ENCODE measurements at regions not wholly inside any gene's neighbourhood (a gene's known extent, or its start where the extent isn't known, plus 50 kb on each side); places are given as distances from the start of the nearest gene placed in this dataset.

DNA sequence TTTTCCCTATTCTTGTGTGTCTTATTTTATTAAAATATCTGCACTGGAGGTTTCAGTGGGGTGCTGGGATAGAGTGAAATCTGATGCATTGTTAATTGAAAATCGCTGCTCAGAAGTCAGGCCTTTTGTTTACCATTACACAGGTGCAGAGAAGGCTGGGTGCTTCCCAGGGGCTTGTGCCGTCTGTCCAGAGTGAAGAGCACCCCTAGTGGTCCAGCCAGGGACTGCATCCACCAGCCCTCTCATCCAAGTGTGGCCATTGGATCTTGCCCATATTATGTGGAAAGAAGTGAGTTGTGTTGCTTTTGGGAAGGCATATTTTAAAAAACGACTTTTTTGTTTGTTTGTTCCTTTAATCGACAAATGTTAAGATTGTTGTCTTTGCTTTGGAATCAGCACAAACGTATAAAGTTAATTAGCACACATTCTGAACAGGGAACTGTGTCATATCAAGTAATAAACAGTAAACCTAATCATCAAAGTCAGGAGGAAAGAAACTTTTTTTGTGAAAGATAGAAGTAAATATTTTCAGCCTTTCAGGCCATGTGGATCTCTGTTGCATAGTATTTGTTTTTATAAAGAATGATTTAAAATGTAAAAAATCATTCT lies 315.6 kb downstream of the MTRR start (continued):
- TF ChIP-seq, protein P1, sequence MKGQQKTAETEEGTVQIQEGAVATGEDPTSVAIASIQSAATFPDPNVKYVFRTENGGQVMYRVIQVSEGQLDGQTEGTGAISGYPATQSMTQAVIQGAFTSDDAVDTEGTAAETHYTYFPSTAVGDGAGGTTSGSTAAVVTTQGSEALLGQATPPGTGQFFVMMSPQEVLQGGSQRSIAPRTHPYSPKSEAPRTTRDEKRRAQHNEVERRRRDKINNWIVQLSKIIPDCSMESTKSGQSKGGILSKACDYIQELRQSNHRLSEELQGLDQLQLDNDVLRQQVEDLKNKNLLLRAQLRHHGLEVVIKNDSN (IDR thresholded peaks at IDR 0.05; ENCODE audit: borderline replicate concordance, extremely low read length, insufficient read depth, low read depth, low read length), result no peak
- TF ChIP-seq IKZF2 (IDR thresholded peaks at IDR 0.05) (no peak), ZBED1 (IDR thresholded peaks at IDR 0.05; ENCODE audit: borderline replicate concordance) (no peak)

DNA sequence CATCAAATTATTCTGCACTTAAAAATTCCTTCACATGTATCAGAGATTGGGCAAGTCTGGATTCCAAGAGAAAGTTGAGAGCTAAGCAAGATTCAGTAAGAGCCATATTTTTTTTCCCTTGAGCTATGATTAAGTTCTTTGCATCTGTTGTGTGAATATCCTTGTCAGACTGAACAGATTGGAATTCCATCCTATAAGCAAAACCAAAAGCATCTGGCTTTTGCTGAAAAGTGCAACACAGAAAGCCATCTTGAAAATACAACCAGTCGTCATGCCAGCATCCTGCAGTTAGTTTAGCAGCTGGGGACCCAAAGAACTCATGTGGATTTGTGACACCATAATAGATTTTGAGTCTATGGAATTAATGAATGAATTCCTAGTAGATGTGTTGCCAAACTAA lies 316.9 kb downstream of the MTRR start:
- in situ Hi-C loops (cut with MboI) (no loop called here), intact Hi-C loops (cut with micrococcal nuclease; ENCODE audit: unreplicated experiment) (no loop called here)
- H3K9me3 ChIP-seq (replicated peaks; ENCODE audit: control insufficient read depth, insufficient read depth, low read length), result no peaks in the 10 kb centered on the region
- no peak overlapping the region for H2AFZ ChIP-seq (ENCODE audit: control insufficient read depth, low read depth, low read length)
- no peak overlapping the region for H3K27ac ChIP-seq (ENCODE audit: control insufficient read depth, insufficient read depth)
- H3K4me1 ChIP-seq (ENCODE audit: control insufficient read depth, insufficient read depth, low read length), result no peaks in the 10 kb centered on the region
- no peak for DNase-seq (ENCODE audit: low read depth, low spot score)
- POLR2A ChIA-PET, result no interaction called here
- H3K4me2 ChIP-seq (ENCODE audit: control insufficient read depth, insufficient read depth), result no peak overlapping the region
- BruUV-seq (replicated peaks), result no TSS peak
- H3K79me2 ChIP-seq (ENCODE audit: control insufficient read depth, insufficient read depth, low read length), result no peaks in the 10 kb centered on the region
- no peak overlapping the region for H3K4me3 ChIP-seq
- FAIRE-seq, result no peak
- H3K27me3 ChIP-seq (replicated peaks in 1 of 2; ENCODE audit: control insufficient read depth in 2 of 2, insufficient read depth in 2 of 2, low read length in 1 of 2), result no peaks in the 10 kb centered on the region
- H3K36me3 ChIP-seq (ENCODE audit: control insufficient read depth in 2 of 2, insufficient read depth in 2 of 2, low read length in 1 of 2), result no peaks in the 10 kb centered on the region
- RAD21 ChIA-PET (ENCODE audit: unreplicated experiment), result no interaction called here
- SMC1A ChIA-PET (ENCODE audit: uncharacterized antibody, unreplicated experiment), result no interaction called here
- 0% methylated on average over 1 of the region's 1 CpG for WGBS (ENCODE audit: insufficient coverage, insufficient replicate concordance, low lambda C conversion rate, missing lambda C conversion rate)
- CTCF ChIA-PET, result interaction anchor here (0.7 to 1.1 kb wide), 2 partner anchors 8 to 28 kb away, joined by 3 read pairs; no protein-coding TSS in a partner anchor
- ATAC-seq, result no peak
- no peak overlapping the region for H3K9ac ChIP-seq (ENCODE audit: control insufficient read depth, insufficient read depth, low read length)
- no peaks in the 10 kb centered on the region for H4K20me1 ChIP-seq (ENCODE audit: control insufficient read depth, insufficient read depth)
- TF ChIP-seq, protein P2, sequence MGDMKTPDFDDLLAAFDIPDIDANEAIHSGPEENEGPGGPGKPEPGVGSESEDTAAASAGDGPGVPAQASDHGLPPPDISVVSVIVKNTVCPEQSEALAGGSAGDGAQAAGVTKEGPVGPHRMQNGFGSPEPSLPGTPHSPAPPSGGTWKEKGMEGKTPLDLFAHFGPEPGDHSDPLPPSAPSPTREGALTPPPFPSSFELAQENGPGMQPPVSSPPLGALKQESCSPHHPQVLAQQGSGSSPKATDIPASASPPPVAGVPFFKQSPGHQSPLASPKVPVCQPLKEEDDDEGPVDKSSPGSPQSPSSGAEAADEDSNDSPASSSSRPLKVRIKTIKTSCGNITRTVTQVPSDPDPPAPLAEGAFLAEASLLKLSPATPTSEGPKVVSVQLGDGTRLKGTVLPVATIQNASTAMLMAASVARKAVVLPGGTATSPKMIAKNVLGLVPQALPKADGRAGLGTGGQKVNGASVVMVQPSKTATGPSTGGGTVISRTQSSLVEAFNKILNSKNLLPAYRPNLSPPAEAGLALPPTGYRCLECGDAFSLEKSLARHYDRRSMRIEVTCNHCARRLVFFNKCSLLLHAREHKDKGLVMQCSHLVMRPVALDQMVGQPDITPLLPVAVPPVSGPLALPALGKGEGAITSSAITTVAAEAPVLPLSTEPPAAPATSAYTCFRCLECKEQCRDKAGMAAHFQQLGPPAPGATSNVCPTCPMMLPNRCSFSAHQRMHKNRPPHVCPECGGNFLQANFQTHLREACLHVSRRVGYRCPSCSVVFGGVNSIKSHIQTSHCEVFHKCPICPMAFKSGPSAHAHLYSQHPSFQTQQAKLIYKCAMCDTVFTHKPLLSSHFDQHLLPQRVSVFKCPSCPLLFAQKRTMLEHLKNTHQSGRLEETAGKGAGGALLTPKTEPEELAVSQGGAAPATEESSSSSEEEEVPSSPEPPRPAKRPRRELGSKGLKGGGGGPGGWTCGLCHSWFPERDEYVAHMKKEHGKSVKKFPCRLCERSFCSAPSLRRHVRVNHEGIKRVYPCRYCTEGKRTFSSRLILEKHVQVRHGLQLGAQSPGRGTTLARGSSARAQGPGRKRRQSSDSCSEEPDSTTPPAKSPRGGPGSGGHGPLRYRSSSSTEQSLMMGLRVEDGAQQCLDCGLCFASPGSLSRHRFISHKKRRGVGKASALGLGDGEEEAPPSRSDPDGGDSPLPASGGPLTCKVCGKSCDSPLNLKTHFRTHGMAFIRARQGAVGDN (IDR thresholded peaks at IDR 0.05), result no peak
- TF ChIP-seq NFIC (IDR thresholded peaks at IDR 0.05; ENCODE audit: low read depth, low read length) (no peak), ZSCAN29 (IDR thresholded peaks at IDR 0.05) (no peak), ZNF384 (IDR thresholded peaks at IDR 0.05; ENCODE audit: borderline replicate concordance, low read depth, low read length) (no peak), FOS (IDR thresholded peaks at IDR 0.05; ENCODE audit: borderline replicate concordance, extremely low read depth, insufficient read length) (no peak), SRF (IDR thresholded peaks at IDR 0.05; ENCODE audit: low read depth in 2 of 2, low read length in 2 of 2) (no peak), RUNX3 (IDR thresholded peaks at IDR 0.05; ENCODE audit: low read length) (no peak), SMAD1 (IDR thresholded peaks at IDR 0.05; ENCODE audit: low read depth, partially characterized antibody) (no peak), NR2C2 (IDR thresholded peaks at IDR 0.05; ENCODE audit: borderline replicate concordance, control insufficient read depth, insufficient read length, low read depth) (no peak), CHD1 (IDR thresholded peaks at IDR 0.05; ENCODE audit: low read depth, low read length) (no peak), POLR2AphosphoS5 (IDR thresholded peaks at IDR 0.05; ENCODE audit: low read length) (no peak), SPI1 (IDR thresholded peaks at IDR 0.05; ENCODE audit: borderline replicate concordance, insufficient read depth, low read depth, low read length) (no peak), TCF12 (IDR thresholded peaks at IDR 0.05; ENCODE audit: low read depth, low read length) (no peak), BMI1 (IDR thresholded peaks at IDR 0.05; ENCODE audit: borderline replicate concordance) (no peak)
- TF ChIP-seq, protein P1 (IDR thresholded peaks at IDR 0.05; ENCODE audit: borderline replicate concordance, extremely low read length, insufficient read depth, low read depth, low read length), result no peak

Measured in GM12878 (cell line).